B cell (primary cell): ENCODE measurements at regions not wholly inside any gene's neighbourhood (a gene's known extent, or its start where the extent isn't known, plus 50 kb on each side); places are given as distances from the start of the nearest gene placed in this dataset.
"Not testable (repeated sequence)": the region's sequence is repeated elsewhere in the genome, so short reads cannot be mapped to it uniquely, and the experiment has no call there.

Experiments
- ATAC-seq: fragments of 200-7000 bp; cut with Tn5 transposase; one replicate; pipeline ENCODE4 v1.10.0; 2021; ENCODE audit warnings: low read depth, mild to moderate bottlenecking, moderate number of reproducible peaks, moderate library complexity
- CTCF ChIA-PET: fragments of 350-600 bp; sonication (Branson Sonifier 250); formaldehyde crosslinking; loops from one replicate; lab custom pipeline; 2021; ENCODE audit warnings: antibody characterized with exemption, inconsistent platforms; lab: Charles Lee
- POLR2A ChIA-PET: fragments of 350-600 bp; sonication (Branson Sonifier 250); formaldehyde crosslinking; loops from one replicate; lab custom pipeline; 2021; ENCODE audit warnings: antibody characterized with exemption; lab: Charles Lee
- DNase-seq: peaks from one replicate; pipeline ENCODE4 v3.0.0; 2013
- H2AFZ ChIP-seq: 2 replicates; pipeline ENCODE4 v1.6.1; 2012; ENCODE audit warnings: mild to moderate bottlenecking, low read depth, low read length; ENCODE audit not compliant: insufficient read depth, poor library complexity, severe bottlenecking
- H3K27ac ChIP-seq, 2 donors: 1 replicate in 1 of 2; 2 replicates in 1 of 2; pipeline ENCODE4 v1.5.1; 2012 to 2013; ENCODE audit warnings: low read length in 2 of 2, mild to moderate bottlenecking in 2 of 2, moderate library complexity in 1 of 2
- H3K27me3 ChIP-seq, 4 experiments: fragments of 200-600 bp in 1 of 4; sonication (generic) in 1 of 4; replicated peaks in 1 of 4; 1 replicate in 2 of 4; 2 replicates in 2 of 4; pipeline versions ENCODE4 v1.6.1 to v1.7.0; 2013 to 2016; ENCODE audit warnings: low read length in 3 of 4, mild to moderate bottlenecking in 2 of 4, mixed read lengths in 1 of 4, moderate library complexity in 1 of 4; ENCODE audit not compliant: insufficient read depth in 4 of 4, control insufficient read depth in 3 of 4; ENCODE audit errors: control extremely low read depth in 1 of 4
- H3K36me3 ChIP-seq, 2 experiments: replicated peaks in 1 of 2; 1 replicate in 1 of 2; 2 replicates in 1 of 2; pipeline versions ENCODE4 v1.6.1 to v1.7.1; 2013; ENCODE audit warnings: low read length in 1 of 2; ENCODE audit not compliant: insufficient read depth in 2 of 2, control insufficient read depth in 1 of 2; ENCODE audit errors: control extremely low read depth in 1 of 2, extremely low read depth in 1 of 2
- H3K4me1 ChIP-seq, 2 donors: fragments of 200-600 bp in 1 of 2; sonication (generic) in 1 of 2; 1 replicate in 1 of 2; 2 replicates in 1 of 2; pipeline versions ENCODE4 v1.5.1 to v1.6.1; 2013 to 2017; ENCODE audit warnings: low read length in 2 of 2; ENCODE audit not compliant: control insufficient read depth in 2 of 2, insufficient read depth in 2 of 2
- H3K4me2 ChIP-seq: replicated peaks from 2 replicates; pipeline ENCODE3; 2012; ENCODE audit warnings: mild to moderate bottlenecking, low read depth, low read length; ENCODE audit not compliant: poor library complexity, severe bottlenecking
- H3K4me3 ChIP-seq, 5 experiments: fragments of 200-600 bp in 1 of 5; sonication (generic) in 1 of 5; 1 replicate in 3 of 5; 2 replicates in 2 of 5; pipeline versions ENCODE4 v1.5.1 to v1.7.0; 2011 to 2016; ENCODE audit warnings: low read length in 4 of 5, mild to moderate bottlenecking in 4 of 5, low read depth in 2 of 5, control low read depth in 1 of 5, moderate library complexity in 1 of 5; ENCODE audit not compliant: insufficient read depth in 1 of 5; ENCODE audit errors: control extremely low read depth in 1 of 5, extremely low read depth in 1 of 5
- H3K79me2 ChIP-seq: fragments of 200-600 bp; sonication (generic); one replicate; pipeline ENCODE4 v1.6.0; 2016; ENCODE audit warnings: low read length; ENCODE audit not compliant: control insufficient read depth, insufficient read depth
- H3K9ac ChIP-seq: fragments of 200-600 bp; sonication (generic); 2 replicates; pipeline ENCODE4 v1.6.1; 2017; ENCODE audit warnings: mild to moderate bottlenecking, low read length, moderate library complexity
- H3K9me3 ChIP-seq, 3 donors: one replicate each; pipeline versions ENCODE4 v1.6.1 to v1.7.1; 2013; ENCODE audit warnings: low read length in 2 of 3; ENCODE audit not compliant: control insufficient read depth in 2 of 3, insufficient read depth in 1 of 3; ENCODE audit errors: control extremely low read depth in 1 of 3
- H4K20me1 ChIP-seq: 2 replicates; pipeline ENCODE4 v1.6.0; 2012; ENCODE audit warnings: mild to moderate bottlenecking, low read length; ENCODE audit not compliant: insufficient read depth, control insufficient read depth, poor library complexity, severe bottlenecking
- H3K27ac Mint-ChIP-seq: one replicate; pipeline ENCODE4 v1.8.0; 2021; ENCODE audit warnings: mixed read lengths
- H3K27me3 Mint-ChIP-seq: one replicate; pipeline ENCODE4 v1.8.0; 2021; ENCODE audit warnings: mixed read lengths
- H3K4me1 Mint-ChIP-seq: one replicate; pipeline ENCODE4 v1.8.0; 2021; ENCODE audit warnings: mixed read lengths
- H3K4me3 Mint-ChIP-seq: one replicate; pipeline ENCODE4 v1.8.0; 2021; ENCODE audit warnings: mixed read lengths
- H3K9me3 Mint-ChIP-seq: one replicate; pipeline ENCODE4 v1.8.0; 2022; ENCODE audit warnings: mixed read lengths; ENCODE audit not compliant: insufficient read depth
- CTCF ChIP-seq: fragments of 200-600 bp; IDR thresholded peaks from one replicate; pipeline ENCODE4 v1.8.0; 2022; ENCODE audit warnings: antibody characterized with exemption, mild to moderate bottlenecking
- EZH2 ChIP-seq: IDR thresholded peaks from 2 replicates; pipeline ENCODE4 v1.6.1; 2012; ENCODE audit warnings: borderline replicate concordance, low read depth, mild to moderate bottlenecking, moderate library complexity, low read length; ENCODE audit not compliant: insufficient read depth, poor library complexity, severe bottlenecking
- WGBS: methylation state at CpG from one replicate; pipeline ENCODE4 v1.1.5; 2013; ENCODE audit warnings: missing lambda C conversion rate; ENCODE audit not compliant: insufficient coverage; 5-methylcytosine and 5-hydroxymethylcytosine counted together
- intact Hi-C: fragments of 100-400 bp; cut with micrococcal nuclease; formaldehyde crosslinking; loops from one replicate; pipeline ENCODE4 v1.10.0; 2022

- H3K27me3 ChIP-seq, H2AFZ ChIP-seq, H3K4me2 ChIP-seq, H4K20me1 ChIP-seq, H3K4me3 Mint-ChIP-seq, H3K9me3 ChIP-seq, H3K4me3 ChIP-seq, H3K9ac ChIP-seq, H3K4me1 Mint-ChIP-seq, H3K27ac ChIP-seq, H3K4me1 ChIP-seq, CTCF ChIA-PET, H3K9me3 Mint-ChIP-seq, H3K36me3 ChIP-seq, DNase-seq, H3K79me2 ChIP-seq, POLR2A ChIA-PET, H3K27me3 Mint-ChIP-seq, ATAC-seq, intact Hi-C loops: not testable (repeated sequence)
- H3K27ac Mint-ChIP-seq, result peak overlapping the region; percentile 20
- 80% methylated on average over 1 of the region's 4 CpGs for WGBS
Observed at GRCh38 chr12:75683995-75684586, 172.7 kb upstream of the KRR1 start.

GRCh38 chr12:75683220-75683619, 171.8 kb upstream of the KRR1 start:
- peaks cover 2% of the 10 kb centered on the region for H3K9me3 Mint-ChIP-seq
- no peaks in the 10 kb centered on the region for H3K4me1 Mint-ChIP-seq
- peaks cover 3% of the 10 kb centered on the region for H3K27me3 Mint-ChIP-seq
- Histone ChIP-seq H3K27ac (no peak overlapping the region), H3K27me3 (no peaks in the 10 kb centered on the region), H3K9me3 (no peaks in the 10 kb centered on the region), H3K36me3 (no peaks in the 10 kb centered on the region), H3K4me3 (no peak overlapping the region), H3K9ac (no peak overlapping the region), H3K4me2 (no peak overlapping the region), H3K79me2 (no peaks in the 10 kb centered on the region), H2AFZ (no peak overlapping the region), H3K4me1 (no peaks in the 10 kb centered on the region), H4K20me1 (no peaks in the 10 kb centered on the region)
- TF ChIP-seq EZH2 (no peak), CTCF (no peak)
- CTCF ChIA-PET, result no interaction called here
- H3K4me3 Mint-ChIP-seq, result no peak overlapping the region
- POLR2A ChIA-PET, result no interaction called here
- ATAC-seq (no peak), DNase-seq (no peak)
- 78% methylated on average over 1 of the region's 2 CpGs for WGBS
- no peak overlapping the region for H3K27ac Mint-ChIP-seq
- intact Hi-C loops, result no loop called here
